Tongue (tissue), 1 donor: ENCODE measurements at regions not wholly inside any gene's neighbourhood (a gene's known extent, or its start where the extent isn't known, plus 50 kb on each side); places are given as distances from the start of the nearest gene placed in this dataset.
A peak's percentile ranks its signal among the peaks of the same experiment; 100 is the strongest.
"Not testable (repeated sequence)": the region's sequence is repeated elsewhere in the genome, so short reads cannot be mapped to it uniquely, and the experiment has no call there.

Source experiments
- DNase-seq: peaks from one replicate; pipeline ENCODE4 v3.0.0-alpha.2; 2015

- not testable (repeated sequence) for DNase-seq
Measured at GRCh38 chr1:16794609-16795008, 54.3 kb downstream of the RNU1-4 start.

- not testable (repeated sequence) for DNase-seq
Measured at GRCh38 chr1:16795119-16795518, 54.8 kb downstream of the RNU1-4 start.

GRCh38 chr1:16796179-16796578 is 55.9 kb downstream of the RNU1-4 start:
- DNase-seq, result not testable (repeated sequence)

GRCh38 chr1:16796625-16797046 is 56.3 kb downstream of the RNU1-4 start:
- peak; percentile 12 for DNase-seq

GRCh38 chr1:16797065-16797464 is 56.7 kb downstream of the RNU1-4 start:
- DNase-seq, result not testable (repeated sequence)

- not testable (repeated sequence) for DNase-seq
Measured at GRCh38 chr1:16798050-16798449, 57.7 kb downstream of the RNU1-4 start.
